GM19025 (cell line): ENCODE measurements at regions not wholly inside any gene's neighbourhood (a gene's known extent, or its start where the extent isn't known, plus 50 kb on each side); places are given as distances from the start of the nearest gene placed in this dataset.
A peak's percentile ranks its signal among the peaks of the same experiment; 100 is the strongest.
"Not testable (repeated sequence)": the region's sequence is repeated elsewhere in the genome, so short reads cannot be mapped to it uniquely, and the experiment has no call there.

Experiments used
- ATAC-seq: cut with Tn5 transposase; IDR thresholded peaks from one replicate; pipeline ENCODE4 v1.9.1; 2021; ENCODE audit warnings: mild to moderate bottlenecking, low read depth, moderate library complexity; ENCODE audit not compliant: unreplicated experiment

GRCh38 chr2:144670738-144671137, 150.8 kb upstream of the ZEB2 start:
- no peak for ATAC-seq

- ATAC-seq = no peak
Measured at GRCh38 chr2:144670080-144670479, 150.2 kb upstream of the ZEB2 start.

- no peak for ATAC-seq
Measured at GRCh38 chr2:144669196-144669987, 149.5 kb upstream of the ZEB2 start.

GRCh38 chr2:144668493-144669110, 148.7 kb upstream of the ZEB2 start:
- ATAC-seq = no peak

GRCh38 chr2:144666032-144666431, 146.1 kb upstream of the ZEB2 start:
- ATAC-seq = no peak

GRCh38 chr2:144663207-144663606, 143.3 kb upstream of the ZEB2 start:
- ATAC-seq = no peak

- no peak for ATAC-seq
Measured at GRCh38 chr2:144660518-144661316, 140.8 kb upstream of the ZEB2 start.

- ATAC-seq = peak; percentile 60
Measured at GRCh38 chr2:144659731-144660275, 139.9 kb upstream of the ZEB2 start.

- ATAC-seq = no peak
Measured at GRCh38 chr2:144654523-144654922, 134.6 kb upstream of the ZEB2 start.

GRCh38 chr2:144650907-144651306, 131.0 kb upstream of the ZEB2 start:
- no peak for ATAC-seq

- no peak for ATAC-seq
Measured at GRCh38 chr2:144648837-144649465, 129.0 kb upstream of the ZEB2 start.

- ATAC-seq = no peak
Measured at GRCh38 chr2:144645083-144645778, 125.3 kb upstream of the ZEB2 start.

- ATAC-seq = no peak
Measured at GRCh38 chr2:144644549-144644948, 124.6 kb upstream of the ZEB2 start.

- ATAC-seq = no peak
Measured at GRCh38 chr2:144643537-144644336, 123.8 kb upstream of the ZEB2 start.

GRCh38 chr2:144642856-144643255, 122.9 kb upstream of the ZEB2 start:
- ATAC-seq = no peak

- ATAC-seq = no peak
Measured at GRCh38 chr2:144642131-144642530, 122.2 kb upstream of the ZEB2 start.

GRCh38 chr2:144638250-144638649, 118.3 kb upstream of the ZEB2 start:
- not testable (repeated sequence) for ATAC-seq

- ATAC-seq = not testable (repeated sequence)
Measured at GRCh38 chr2:144636860-144637259, 116.9 kb upstream of the ZEB2 start.

GRCh38 chr2:144632809-144633208, 112.9 kb upstream of the ZEB2 start:
- no peak for ATAC-seq
